Breast epithelium (tissue), 3 donors: ENCODE measurements at regions not wholly inside any gene's neighbourhood (a gene's known extent, or its start where the extent isn't known, plus 50 kb on each side); places are given as distances from the start of the nearest gene placed in this dataset.

Experiments
- CTCF ChIP-seq, 3 donors: fragments of 450-650 bp; IDR thresholded peaks; one replicate each; pipeline ENCODE4 v1.5.1; 2016 to 2017; ENCODE audit warnings: antibody characterized with exemption in 3 of 3, mild to moderate bottlenecking in 3 of 3, moderate library complexity in 3 of 3
- POLR2A ChIP-seq: fragments of 450-650 bp; IDR thresholded peaks from one replicate; pipeline ENCODE4 v1.6.1; 2016; ENCODE audit warnings: antibody characterized with exemption, mild to moderate bottlenecking, moderate library complexity
- POLR2AphosphoS5 ChIP-seq, 3 donors: sonication (generic); formaldehyde crosslinking; IDR thresholded peaks; one replicate each; pipeline ENCODE4 v1.6.1; 2017; ENCODE audit warnings: antibody characterized with exemption in 3 of 3

- TF ChIP-seq CTCF (IDR thresholded peaks at IDR 0.05), result no peak
- no peak for TF ChIP-seq POLR2AphosphoS5 (IDR thresholded peaks at IDR 0.05)
- no peak for TF ChIP-seq POLR2A
Observed at GRCh38 chr6:67966830-67967229, 668.3 kb upstream of the ADGRB3 start.
